Hematopoietic multipotent progenitor cell treated with erythropoietin and hydrocortisone succinate and interleukin-3 and kit ligand, for 8 days (in vitro differentiated cells): ENCODE measurements at regions not wholly inside any gene's neighbourhood (a gene's known extent, or its start where the extent isn't known, plus 50 kb on each side); places are given as distances from the start of the nearest gene placed in this dataset.
"Not testable (repeated sequence)": the region's sequence is repeated elsewhere in the genome, so short reads cannot be mapped to it uniquely, and the experiment has no call there.

Source experiments
- DNase-seq: peaks from one replicate; pipeline ENCODE4 v3.0.0-alpha.2; 2015

GRCh38 chr3:125918024-125918423, 51.0 kb upstream of the ROPN1B start:
- DNase-seq, result not testable (repeated sequence)

- not testable (repeated sequence) for DNase-seq
Measured at GRCh38 chr3:125918451-125918850, 50.5 kb upstream of the ROPN1B start.

DNA sequence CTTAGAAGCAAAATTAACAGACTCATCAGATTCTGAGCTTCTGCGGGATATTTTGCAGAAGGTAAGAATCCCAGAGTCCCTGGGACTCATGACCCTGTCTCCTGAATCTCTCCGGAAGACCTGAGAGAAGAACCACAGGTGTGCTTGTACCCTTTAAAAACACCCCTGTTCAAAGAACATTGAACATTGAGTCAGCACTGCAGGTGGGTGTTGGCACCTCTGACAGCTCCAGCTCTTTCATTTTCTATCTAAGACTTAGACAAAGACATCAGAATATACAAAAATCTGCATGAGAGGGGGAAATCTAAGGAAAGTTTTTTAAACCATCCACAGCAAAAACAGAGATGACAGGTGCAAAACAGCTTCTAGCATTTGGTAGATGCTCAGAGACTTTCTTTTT, 50.1 kb upstream of the ROPN1B start:
- DNase-seq, result not testable (repeated sequence)
